HL-60 (cell line): ENCODE measurements at regions not wholly inside any gene's neighbourhood (a gene's known extent, or its start where the extent isn't known, plus 50 kb on each side); places are given as distances from the start of the nearest gene placed in this dataset.

Source experiments
- CTCF ChIP-seq: IDR thresholded peaks from one replicate; pipeline ENCODE4 v1.5.1; 2011; ENCODE audit warnings: low read length, control low read depth, inconsistent platforms; ENCODE audit not compliant: insufficient read depth
- SPI1 ChIP-seq: IDR thresholded peaks from 2 replicates; pipeline ENCODE4 v1.6.1; 2012; ENCODE audit warnings: low read depth, mild to moderate bottlenecking, borderline replicate concordance

- TF ChIP-seq CTCF = no peak
- TF ChIP-seq SPI1 = no peak
Observed at GRCh38 chr1:22388671-22389450, 62.8 kb upstream of the ZBTB40 start.
